Gastroesophageal sphincter (tissue), 4 donors: ENCODE measurements at regions not wholly inside any gene's neighbourhood (a gene's known extent, or its start where the extent isn't known, plus 50 kb on each side); places are given as distances from the start of the nearest gene placed in this dataset.

Experiments
- ATAC-seq: fragments of 150-250 bp; one replicate; pipeline ENCODE4 v1.9.1; 2016; ENCODE audit warnings: mild to moderate bottlenecking, moderate library complexity
- H3K27ac ChIP-seq, 4 donors: fragments of 200-600 bp; sonication (generic) in 3 of 4; 1 replicate in 3 of 4; 2 replicates in 1 of 4; pipeline ENCODE4 v1.5.1; 2016 to 2019
- H3K27me3 ChIP-seq: fragments of 200-600 bp; sonication (generic); one replicate; pipeline ENCODE4 v1.5.1; 2019
- H3K36me3 ChIP-seq, 2 donors: fragments of 200-600 bp; sonication (generic); one replicate each; pipeline ENCODE4 v1.5.1; 2019; ENCODE audit warnings: control low read depth in 1 of 2
- H3K4me1 ChIP-seq, 3 donors: fragments of 200-600 bp; sonication (generic); 1 replicate in 2 of 3; 2 replicates in 1 of 3; pipeline ENCODE4 v1.5.1; 2016 to 2019; ENCODE audit warnings: control low read depth in 2 of 3
- H3K4me3 ChIP-seq, 2 donors: fragments of 200-600 bp; sonication (generic); one replicate each; pipeline ENCODE4 v1.5.1; 2019; ENCODE audit warnings: mild to moderate bottlenecking in 1 of 2, moderate library complexity in 1 of 2
- H3K9me3 ChIP-seq, 3 donors: fragments of 200-600 bp; sonication (generic); one replicate each; pipeline ENCODE4 v1.5.1; 2017 to 2019; ENCODE audit warnings: control low read depth in 2 of 3
- CTCF ChIP-seq, 4 experiments: fragments of 200-600 bp in 2 of 4; fragments of 450-650 bp in 2 of 4; sonication (generic) in 1 of 4; IDR thresholded peaks; one replicate each; pipeline ENCODE4 v1.5.1; 2017 to 2019; ENCODE audit warnings: antibody characterized with exemption in 4 of 4, mild to moderate bottlenecking in 2 of 4, moderate library complexity in 2 of 4
- EP300 ChIP-seq: sonication (generic); formaldehyde crosslinking; IDR thresholded peaks from one replicate; pipeline ENCODE4 v1.6.1; 2017; ENCODE audit warnings: antibody characterized with exemption, mild to moderate bottlenecking
- POLR2A ChIP-seq, 2 donors: fragments of 450-650 bp; IDR thresholded peaks; one replicate each; pipeline ENCODE4 v1.6.1; 2017; ENCODE audit warnings: antibody characterized with exemption in 2 of 2, mild to moderate bottlenecking in 2 of 2, moderate library complexity in 1 of 2
- POLR2AphosphoS5 ChIP-seq: sonication (generic); formaldehyde crosslinking; IDR thresholded peaks from one replicate; pipeline ENCODE4 v1.6.1; 2017; ENCODE audit warnings: antibody characterized with exemption
- WGBS, 2 donors: methylation state at CpG; one replicate each; pipeline ENCODE4 v1.1.5; 2018; ENCODE audit warnings: low coverage in 1 of 2; 5-methylcytosine and 5-hydroxymethylcytosine counted together

- Histone ChIP-seq H3K9me3 (no peaks in the 10 kb centered on the region), H3K36me3 (no peaks in the 10 kb centered on the region), H3K4me1 (no peaks in the 10 kb centered on the region), H3K4me3 (no peak overlapping the region), H3K27me3 (no peaks in the 10 kb centered on the region), H3K27ac (no peak overlapping the region)
- ATAC-seq = no peak
- 42 to 51% methylated on average over 2 to 4 of the region's 4 CpGs for WGBS, 2 donors
- no peak for TF ChIP-seq CTCF (IDR thresholded peaks at IDR 0.05)
- no peak for TF ChIP-seq POLR2A (IDR thresholded peaks at IDR 0.05)
- TF ChIP-seq EP300 = no peak
- no peak for TF ChIP-seq POLR2AphosphoS5
Observed at GRCh38 chr4:84035568-84035967, 463.5 kb downstream of the NKX6-1 start.

GRCh38 chr4:84032372-84032771 lies 466.7 kb downstream of the NKX6-1 start:
- WGBS, 2 donors = 67 to 95% methylated on average over 2 of the region's 2 CpGs
- Histone ChIP-seq H3K36me3 (no peaks in the 10 kb centered on the region), H3K27me3 (no peaks in the 10 kb centered on the region), H3K4me3 (no peak overlapping the region), H3K4me1 (no peaks in the 10 kb centered on the region), H3K27ac (no peak overlapping the region), H3K9me3 (no peaks in the 10 kb centered on the region)
- TF ChIP-seq POLR2AphosphoS5 = no peak
- TF ChIP-seq EP300 = no peak
- no peak for TF ChIP-seq CTCF (IDR thresholded peaks at IDR 0.05)
- TF ChIP-seq POLR2A (IDR thresholded peaks at IDR 0.05) = no peak
- ATAC-seq = no peak

- no peak for TF ChIP-seq POLR2A (IDR thresholded peaks at IDR 0.05)
- TF ChIP-seq POLR2AphosphoS5 = no peak
- TF ChIP-seq EP300 = no peak
- no peak for TF ChIP-seq CTCF (IDR thresholded peaks at IDR 0.05)
- Histone ChIP-seq H3K27me3 (no peaks in the 10 kb centered on the region), H3K4me3 (no peak overlapping the region), H3K27ac (no peak overlapping the region), H3K4me1 (no peaks in the 10 kb centered on the region), H3K36me3 (no peaks in the 10 kb centered on the region), H3K9me3 (peaks cover 0 to 5% (median 0%) of the 10 kb centered on the region in 3 donors)
- no peak for ATAC-seq
- 73 to 82% methylated on average over 2 to 4 of the region's 4 CpGs for WGBS, 2 donors
Observed at GRCh38 chr4:84031401-84031800, 467.7 kb downstream of the NKX6-1 start.

GRCh38 chr4:84028340-84028739 lies 470.8 kb downstream of the NKX6-1 start:
- H3K4me1 ChIP-seq = no peaks in the 10 kb centered on the region
- peaks cover 0 to 5% (median 0%) of the 10 kb centered on the region in 3 donors for H3K9me3 ChIP-seq
- no peak for ATAC-seq
- no peak overlapping the region for H3K27ac ChIP-seq
- H3K27me3 ChIP-seq = no peaks in the 10 kb centered on the region
- no peaks in the 10 kb centered on the region for H3K36me3 ChIP-seq
- no peak for TF ChIP-seq EP300
- no peak for TF ChIP-seq POLR2A (IDR thresholded peaks at IDR 0.05)
- no peak for TF ChIP-seq CTCF (IDR thresholded peaks at IDR 0.05)
- no peak for TF ChIP-seq POLR2AphosphoS5
- no peak overlapping the region for H3K4me3 ChIP-seq
- WGBS, 2 donors = 50 to 100% methylated on average over 1 of the region's 2 CpGs

- ATAC-seq = no peak
- H3K36me3 ChIP-seq = no peaks in the 10 kb centered on the region
- no peak overlapping the region for H3K4me3 ChIP-seq
- no peak overlapping the region for H3K27ac ChIP-seq
- no peak for TF ChIP-seq POLR2A (IDR thresholded peaks at IDR 0.05)
- no peak for TF ChIP-seq POLR2AphosphoS5
- no peak for TF ChIP-seq EP300
- TF ChIP-seq CTCF (IDR thresholded peaks at IDR 0.05) = no peak
- H3K27me3 ChIP-seq = no peaks in the 10 kb centered on the region
- peaks cover 0 to 8% (median 0%) of the 10 kb centered on the region in 3 donors for H3K4me1 ChIP-seq
- WGBS, 2 donors = 55 to 59% methylated on average over 1 to 2 of the region's 2 CpGs
- H3K9me3 ChIP-seq = peaks cover 0 to 5% (median 0%) of the 10 kb centered on the region in 3 donors
Observed at GRCh38 chr4:84024405-84024804, 474.7 kb downstream of the NKX6-1 start.
